SH-SY5Y (cell line): ENCODE measurements at regions not wholly inside any gene's neighbourhood (a gene's known extent, or its start where the extent isn't known, plus 50 kb on each side); places are given as distances from the start of the nearest gene placed in this dataset.

Experiments
- GATA2 ChIP-seq: IDR thresholded peaks from 2 replicates; pipeline ENCODE4 v1.6.1; 2011; ENCODE audit warnings: mild to moderate bottlenecking, low read depth, low read length
- GATA3 ChIP-seq: IDR thresholded peaks from 2 replicates; pipeline ENCODE4 v1.6.1; 2011; ENCODE audit warnings: low read depth, mild to moderate bottlenecking, low read length, moderate library complexity

DNA sequence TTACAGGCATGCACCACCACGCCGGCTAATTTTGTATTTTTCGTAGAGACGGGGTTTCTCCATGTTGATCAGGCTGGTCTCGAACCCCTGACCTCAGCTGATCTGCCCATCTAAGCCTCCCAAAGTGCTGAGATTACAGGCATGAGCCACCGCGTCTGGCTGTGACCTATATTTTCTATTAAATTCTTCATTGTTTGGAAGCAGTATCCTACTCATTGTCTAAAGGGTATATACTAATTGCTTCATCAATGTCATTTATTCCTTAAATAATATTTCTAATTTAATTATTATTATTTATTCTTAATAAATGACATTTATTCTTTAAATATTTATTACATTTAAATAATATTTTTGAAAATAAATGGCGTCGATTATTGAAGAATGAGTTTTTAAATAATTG is 817.3 kb upstream of the API5 start:
- no peak for TF ChIP-seq GATA3
- TF ChIP-seq GATA2: no peak

GRCh38 chr11:42498971-42499370 is 812.8 kb upstream of the API5 start:
- no peak for TF ChIP-seq GATA3
- no peak for TF ChIP-seq GATA2

DNA sequence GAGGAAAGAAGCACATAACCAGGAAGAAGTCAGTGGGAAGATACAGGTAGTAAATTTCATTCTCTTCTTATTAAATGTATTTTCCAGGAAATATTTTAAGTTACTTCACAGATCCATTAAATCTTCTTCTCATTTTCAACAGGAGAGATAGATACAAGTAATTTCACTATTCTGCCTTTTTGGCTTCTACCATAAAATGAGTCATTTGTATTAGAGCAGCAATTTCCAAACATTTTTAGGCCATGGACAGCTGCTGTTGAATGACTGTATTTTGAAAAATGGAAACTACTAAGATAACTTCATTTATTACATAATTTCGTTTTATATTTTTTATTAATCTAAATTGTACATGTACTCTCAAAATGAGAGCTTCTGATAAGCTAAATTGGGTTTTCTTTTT is 809.6 kb upstream of the API5 start:
- TF ChIP-seq GATA3 (no peak), GATA2 (no peak)

GRCh38 chr11:42521994-42522393 is 789.8 kb upstream of the API5 start:
- TF ChIP-seq GATA2 (no peak), GATA3 (no peak)

- TF ChIP-seq GATA2 (no peak), GATA3 (no peak)
Measured at GRCh38 chr11:42524534-42525227, 787.1 kb upstream of the API5 start.

- no peak for TF ChIP-seq GATA2
- no peak for TF ChIP-seq GATA3
Measured at GRCh38 chr11:42526426-42526825, 785.4 kb upstream of the API5 start.

DNA sequence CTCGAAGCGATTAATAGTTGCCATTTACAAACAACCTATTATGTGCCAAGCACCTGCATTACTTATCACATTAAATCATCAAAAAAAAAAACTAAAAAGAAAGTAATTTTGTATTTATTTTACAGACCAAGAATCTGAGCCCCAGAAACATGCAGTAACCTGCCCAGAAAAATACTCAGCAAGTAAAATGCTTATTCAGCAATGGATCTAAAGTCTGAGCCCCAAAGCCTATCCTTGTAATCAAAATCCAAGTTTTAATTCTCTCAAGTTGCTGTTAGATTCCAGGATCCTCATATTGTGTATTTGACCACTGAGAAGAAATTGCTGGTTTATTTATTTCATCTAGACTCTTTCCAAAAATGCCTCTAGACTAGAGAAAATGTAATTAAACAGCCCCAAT is 783.3 kb upstream of the API5 start:
- TF ChIP-seq GATA2 (no peak), GATA3 (no peak)

- TF ChIP-seq GATA3 (no peak), GATA2 (no peak)
Measured at GRCh38 chr11:42528911-42529310, 782.9 kb upstream of the API5 start.

GRCh38 chr11:42536611-42537360 is 775.0 kb upstream of the API5 start:
- TF ChIP-seq GATA2: no peak
- TF ChIP-seq GATA3: no peak

DNA sequence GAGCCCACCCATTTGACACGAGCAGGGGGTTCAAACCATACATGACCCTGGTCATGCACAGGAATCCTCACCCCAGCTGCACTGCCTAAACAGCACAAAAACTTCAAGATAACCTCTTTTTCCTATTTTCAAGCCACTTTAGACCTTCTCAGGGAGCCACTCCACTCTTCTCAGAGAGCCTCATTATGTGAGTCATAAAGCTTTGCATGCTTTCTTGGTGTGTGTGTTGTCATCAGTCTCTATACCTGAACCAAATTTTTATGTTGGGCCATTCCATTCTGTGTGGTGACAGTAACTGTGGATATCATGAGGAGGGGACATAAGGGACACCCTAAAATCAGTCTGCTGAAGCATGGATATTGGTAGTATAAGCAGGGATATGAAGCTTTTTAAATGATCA is 769.5 kb upstream of the API5 start:
- TF ChIP-seq GATA2: no peak
- no peak for TF ChIP-seq GATA3

- no peak for TF ChIP-seq GATA2
- TF ChIP-seq GATA3: no peak
Measured at GRCh38 chr11:42543844-42544419, 767.9 kb upstream of the API5 start.

DNA sequence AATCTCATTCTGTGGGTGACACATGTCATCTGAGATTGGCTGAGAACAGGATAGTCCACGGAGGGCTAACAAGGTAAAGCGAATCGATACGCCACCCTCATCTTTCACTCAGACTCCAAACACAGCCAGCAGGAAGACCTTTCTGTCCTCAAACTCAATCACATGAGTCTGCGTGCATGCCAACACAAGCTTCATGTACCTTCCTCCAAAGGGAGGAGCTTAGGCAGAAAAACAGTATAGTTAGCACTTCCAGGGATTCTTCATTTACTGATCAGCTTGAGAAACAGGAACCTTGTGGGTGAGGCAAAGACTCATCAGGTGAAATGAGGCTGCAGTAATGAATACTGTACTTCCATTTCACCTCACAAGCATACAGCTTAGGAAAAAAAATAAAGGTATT is 767.1 kb upstream of the API5 start:
- TF ChIP-seq GATA3 (no peak), GATA2 (no peak)

DNA sequence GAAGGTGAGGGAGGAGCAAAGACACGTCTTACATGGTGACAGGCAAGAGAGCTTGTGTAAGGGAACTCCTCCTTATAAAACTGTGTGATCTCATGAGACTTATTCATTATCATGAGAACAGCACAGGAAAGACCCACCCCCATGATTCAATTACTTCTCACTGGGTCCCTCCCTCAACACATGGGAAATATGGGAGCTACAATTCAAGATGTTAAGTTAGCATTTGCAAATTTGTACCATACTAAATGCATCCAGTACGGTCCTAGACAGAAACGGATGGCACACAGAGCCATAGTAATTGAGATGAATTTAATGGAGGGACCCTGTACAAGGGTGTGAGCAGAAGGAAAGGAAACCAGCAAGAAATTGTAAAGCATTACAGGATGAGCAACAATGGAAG is 765.8 kb upstream of the API5 start:
- TF ChIP-seq GATA3: no peak
- TF ChIP-seq GATA2: no peak

GRCh38 chr11:42552786-42553185 is 759.0 kb upstream of the API5 start:
- TF ChIP-seq GATA2 (no peak), GATA3 (no peak)

GRCh38 chr11:42555190-42555589 is 756.6 kb upstream of the API5 start:
- TF ChIP-seq GATA2 (no peak), GATA3 (no peak)
